ENCODE measurements at regions not wholly inside any gene's neighbourhood (a gene's known extent, or its start where the extent isn't known, plus 50 kb on each side); places are given as distances from the start of the nearest gene placed in this dataset.

DNA sequence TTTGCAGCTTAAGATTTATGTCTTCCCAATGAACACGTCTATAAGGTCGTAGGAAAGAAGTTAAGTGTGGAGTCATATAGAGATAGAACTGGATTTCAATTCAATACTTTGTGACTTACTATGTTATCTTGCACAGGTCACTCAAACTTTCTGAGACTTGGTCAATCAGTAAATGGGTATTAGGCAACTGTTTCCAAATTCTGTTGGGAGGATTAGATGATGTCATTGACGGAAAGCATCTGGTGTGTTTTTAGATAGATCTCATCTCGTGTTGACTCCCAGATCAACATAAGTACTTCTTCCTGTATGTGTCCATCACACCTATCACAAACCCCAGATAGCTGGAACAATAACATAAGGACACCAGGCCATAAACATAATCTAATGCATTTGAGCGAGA, 771.1 kb upstream of the FANCL start:
- TF ChIP-seq, protein P1, sequence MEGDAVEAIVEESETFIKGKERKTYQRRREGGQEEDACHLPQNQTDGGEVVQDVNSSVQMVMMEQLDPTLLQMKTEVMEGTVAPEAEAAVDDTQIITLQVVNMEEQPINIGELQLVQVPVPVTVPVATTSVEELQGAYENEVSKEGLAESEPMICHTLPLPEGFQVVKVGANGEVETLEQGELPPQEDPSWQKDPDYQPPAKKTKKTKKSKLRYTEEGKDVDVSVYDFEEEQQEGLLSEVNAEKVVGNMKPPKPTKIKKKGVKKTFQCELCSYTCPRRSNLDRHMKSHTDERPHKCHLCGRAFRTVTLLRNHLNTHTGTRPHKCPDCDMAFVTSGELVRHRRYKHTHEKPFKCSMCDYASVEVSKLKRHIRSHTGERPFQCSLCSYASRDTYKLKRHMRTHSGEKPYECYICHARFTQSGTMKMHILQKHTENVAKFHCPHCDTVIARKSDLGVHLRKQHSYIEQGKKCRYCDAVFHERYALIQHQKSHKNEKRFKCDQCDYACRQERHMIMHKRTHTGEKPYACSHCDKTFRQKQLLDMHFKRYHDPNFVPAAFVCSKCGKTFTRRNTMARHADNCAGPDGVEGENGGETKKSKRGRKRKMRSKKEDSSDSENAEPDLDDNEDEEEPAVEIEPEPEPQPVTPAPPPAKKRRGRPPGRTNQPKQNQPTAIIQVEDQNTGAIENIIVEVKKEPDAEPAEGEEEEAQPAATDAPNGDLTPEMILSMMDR (IDR thresholded peaks at IDR 0.05): no peak
- no peak for TF ChIP-seq POLR2A (IDR thresholded peaks at IDR 0.05)

All from Peyer's patch (tissue), 4 donors.